Natural killer cell treated with Interleukin-12 subunit alpha and Interleukin-12 subunit beta and Interleukin-15 and Interleukin-18, amount 100 ng/mL, for 72 hours (primary cell): ENCODE measurements at regions not wholly inside any gene's neighbourhood (a gene's known extent, or its start where the extent isn't known, plus 50 kb on each side); places are given as distances from the start of the nearest gene placed in this dataset.
A peak's percentile ranks its signal among the peaks of the same experiment; 100 is the strongest.
"Not testable (repeated sequence)": the region's sequence is repeated elsewhere in the genome, so short reads cannot be mapped to it uniquely, and the experiment has no call there.

Source experiments
- ATAC-seq, 2 donors: fragments of 150-1000 bp; cut with Tn5 transposase in 1 of 2; sonication (Bioruptor Pico), chemical (Tn5 transposase) in 1 of 2; 2 replicates each; pipeline ENCODE4 v1.10.0; 2021
- DNase-seq: peaks from one replicate; pipeline ENCODE4 v3.0.0; 2022; ENCODE audit warnings: low spot score
- H3K27ac Mint-ChIP-seq, 2 donors: 1 replicate in 1 of 2; 2 replicates in 1 of 2; pipeline ENCODE4 v1.8.0; 2022; ENCODE audit warnings: mixed read lengths in 2 of 2, mild to moderate bottlenecking in 1 of 2, moderate library complexity in 1 of 2
- H3K27me3 Mint-ChIP-seq, 2 donors: 1 replicate in 1 of 2; 2 replicates in 1 of 2; pipeline ENCODE4 v1.8.0; 2022; ENCODE audit warnings: mixed read lengths in 2 of 2
- H3K36me3 Mint-ChIP-seq: one replicate; pipeline ENCODE4 v1.8.0; 2022; ENCODE audit warnings: mixed read lengths
- H3K4me1 Mint-ChIP-seq, 2 donors: 1 replicate in 1 of 2; 2 replicates in 1 of 2; pipeline ENCODE4 v1.8.0; 2022; ENCODE audit warnings: low read depth in 2 of 2, mixed read lengths in 2 of 2, mild to moderate bottlenecking in 1 of 2
- H3K4me3 Mint-ChIP-seq: one replicate; pipeline ENCODE4 v1.8.0; 2022; ENCODE audit warnings: mixed read lengths
- H3K9me3 Mint-ChIP-seq: 2 replicates; pipeline ENCODE4 v1.8.0; 2022; ENCODE audit warnings: mixed read lengths

GRCh38 chr1:198959676-198960075, 320.8 kb downstream of the PTPRC start:
- no peak overlapping the region for H3K4me3 Mint-ChIP-seq

DNA sequence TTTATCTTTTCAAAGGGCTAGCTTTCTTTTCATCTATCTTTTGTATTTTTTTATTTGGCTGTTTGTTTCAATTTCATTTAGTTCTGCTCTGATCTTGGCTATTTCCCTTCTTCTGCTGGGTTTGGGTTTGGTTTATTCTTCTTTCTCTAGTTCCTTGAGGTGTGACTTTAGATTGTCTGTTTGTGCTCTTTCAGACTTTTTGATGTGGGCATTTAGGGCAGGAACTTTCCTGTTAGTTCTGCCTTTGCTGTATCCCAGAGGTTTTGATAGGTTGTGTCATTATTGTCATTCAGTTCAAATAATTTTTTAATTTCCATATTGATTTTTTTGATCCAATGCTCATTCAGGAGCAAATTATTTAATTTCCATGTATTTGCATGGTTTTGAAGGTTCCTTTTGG, 325.0 kb downstream of the PTPRC start:
- Mint-ChIP-seq H3K9me3 (peaks cover 11% of the 10 kb centered on the region), H3K36me3 (peaks cover 31% of the 10 kb centered on the region), H3K27ac (peak overlapping the region in 1 of 2 donors; percentile 1), H3K4me1 (peaks cover 13 to 18% of the 10 kb centered on the region in 2 donors)
- not testable (repeated sequence) for H3K4me3 Mint-ChIP-seq, DNase-seq, H3K27me3 Mint-ChIP-seq, ATAC-seq

More at GRCh38 chr1:198959676-198960075, 320.8 kb downstream of the PTPRC start:
- Mint-ChIP-seq H3K27ac (no peak overlapping the region), H3K4me1 (peaks cover 9 to 14% of the 10 kb centered on the region in 2 donors), H3K36me3 (peaks cover 21% of the 10 kb centered on the region), H3K27me3 (no peaks in the 10 kb centered on the region), H3K9me3 (peaks cover 6% of the 10 kb centered on the region)
- DNase-seq (no peak), ATAC-seq (no peak)

GRCh38 chr1:198966519-198966918, 327.7 kb downstream of the PTPRC start:
- ATAC-seq (no peak), DNase-seq (no peak)
- Mint-ChIP-seq H3K27ac (peak overlapping the region in 1 of 2 donors; percentile 49), H3K27me3 (no peaks in the 10 kb centered on the region), H3K9me3 (peaks cover 11% of the 10 kb centered on the region), H3K36me3 (peaks cover 40% of the 10 kb centered on the region), H3K4me1 (peaks cover 14 to 20% of the 10 kb centered on the region in 2 donors), H3K4me3 (no peak overlapping the region)

DNA sequence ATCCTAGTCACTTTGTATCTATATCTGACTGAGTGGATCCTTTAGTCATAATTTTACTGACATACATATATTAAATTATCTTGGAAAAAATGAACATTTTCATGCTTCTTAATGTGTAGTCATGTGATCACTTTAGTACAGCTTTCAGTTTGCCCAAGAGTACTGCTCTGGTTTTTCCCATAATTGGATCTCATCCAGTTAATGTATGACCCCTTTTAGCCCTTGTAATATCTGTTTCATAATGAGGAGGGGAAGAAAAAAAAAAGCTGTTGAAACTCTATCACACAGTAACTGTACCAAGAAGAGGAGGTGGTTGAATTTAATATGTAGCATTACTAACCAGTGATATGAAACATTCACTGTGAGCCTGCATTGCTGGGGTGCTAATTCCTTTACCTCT, 328.7 kb downstream of the PTPRC start:
- ATAC-seq: peak; percentile 54 to 72
- Mint-ChIP-seq H3K27ac (peak overlapping the region in 1 of 2 donors; percentile 51), H3K4me3 (peak overlapping the region; percentile 16), H3K36me3 (peaks cover 38% of the 10 kb centered on the region), H3K9me3 (peaks cover 11% of the 10 kb centered on the region), H3K4me1 (peaks cover 14 to 20% of the 10 kb centered on the region in 2 donors), H3K27me3 (no peaks in the 10 kb centered on the region)
- DNase-seq: no peak

- DNase-seq (no peak), ATAC-seq (no peak)
- no peak overlapping the region for H3K27ac Mint-ChIP-seq
- H3K36me3 Mint-ChIP-seq: peaks cover 25% of the 10 kb centered on the region
- H3K9me3 Mint-ChIP-seq: peaks cover 5% of the 10 kb centered on the region
- H3K4me1 Mint-ChIP-seq: peaks cover 12 to 15% of the 10 kb centered on the region in 2 donors
- H3K27me3 Mint-ChIP-seq: no peaks in the 10 kb centered on the region
- H3K4me3 Mint-ChIP-seq: no peak overlapping the region
Observed at GRCh38 chr1:198968866-198969265, 330.0 kb downstream of the PTPRC start.

DNA sequence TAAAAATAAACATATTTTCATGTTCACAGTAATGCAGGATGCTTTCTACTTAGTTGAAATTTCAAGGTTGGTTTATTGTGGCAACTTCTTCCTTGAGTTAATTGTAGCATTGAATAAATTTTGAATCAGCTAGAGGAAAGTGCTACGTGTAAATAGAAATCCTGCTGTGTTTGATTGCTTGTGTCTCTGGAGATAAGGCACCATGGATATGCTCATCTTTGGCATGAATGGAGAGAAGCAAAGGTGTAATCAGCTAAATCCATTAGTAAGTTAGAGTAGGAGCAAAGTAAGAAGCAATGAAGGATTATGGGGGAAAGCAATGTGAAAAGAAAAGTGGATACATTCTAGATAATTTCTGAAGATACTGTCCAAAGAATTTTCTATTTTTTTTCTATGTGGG, 331.1 kb downstream of the PTPRC start:
- peak overlapping the region in 1 of 2 donors; percentile 0 for H3K27ac Mint-ChIP-seq
- H3K4me1 Mint-ChIP-seq: peaks cover 11 to 14% of the 10 kb centered on the region in 2 donors
- no peak for ATAC-seq
- H3K9me3 Mint-ChIP-seq: peaks cover 5% of the 10 kb centered on the region
- H3K27me3 Mint-ChIP-seq: no peaks in the 10 kb centered on the region
- peaks cover 19% of the 10 kb centered on the region for H3K36me3 Mint-ChIP-seq
- no peak overlapping the region for H3K4me3 Mint-ChIP-seq
- DNase-seq: no peak

DNA sequence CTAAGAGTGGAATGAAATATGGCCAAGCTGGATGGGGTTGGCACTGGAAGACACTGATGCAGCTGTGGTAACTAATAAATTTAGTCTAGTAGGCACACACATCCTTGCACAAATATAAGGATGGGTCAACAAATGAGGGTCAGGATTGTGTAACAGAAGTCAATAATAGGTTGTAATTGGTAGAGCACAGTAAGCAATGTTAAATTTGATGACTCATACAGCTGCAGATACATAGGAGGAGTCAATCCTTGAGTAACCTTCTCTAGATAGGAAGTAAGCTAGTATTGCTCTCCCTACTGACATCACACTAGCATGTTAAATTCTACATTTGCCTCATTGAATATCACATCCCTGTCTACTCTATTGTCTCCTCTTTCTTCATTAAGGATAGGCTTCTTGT, 332.1 kb downstream of the PTPRC start:
- DNase-seq (no peak), ATAC-seq (peak; percentile 85 to 87)
- Mint-ChIP-seq H3K36me3 (peaks cover 10% of the 10 kb centered on the region), H3K27ac (peak overlapping the region in 1 of 2 donors; percentile 0), H3K4me1 (peaks cover 16 to 19% of the 10 kb centered on the region in 2 donors), H3K4me3 (no peak overlapping the region), H3K9me3 (peaks cover under 1% of the 10 kb centered on the region), H3K27me3 (no peaks in the 10 kb centered on the region)

DNA sequence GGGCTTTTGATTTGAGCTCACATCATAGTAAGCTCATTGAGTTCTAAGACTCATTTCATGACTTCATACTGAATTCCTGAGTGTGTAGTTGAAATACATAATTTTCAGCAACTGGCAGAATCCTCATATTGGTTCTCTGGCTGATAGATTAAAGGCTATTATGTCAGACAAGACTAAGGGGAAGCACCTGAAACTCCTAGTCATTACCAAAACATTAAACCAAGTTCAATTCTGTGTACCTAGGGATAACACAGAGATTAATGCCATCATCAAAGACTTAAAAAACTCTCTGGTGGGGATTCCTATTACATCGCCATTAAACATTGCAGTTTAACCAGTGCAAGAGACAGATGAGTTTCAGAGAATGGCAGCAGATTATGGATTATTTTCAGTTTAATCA, 339.1 kb downstream of the PTPRC start:
- DNase-seq: no peak
- Mint-ChIP-seq H3K9me3 (no peaks in the 10 kb centered on the region), H3K27me3 (no peaks in the 10 kb centered on the region)

DNA sequence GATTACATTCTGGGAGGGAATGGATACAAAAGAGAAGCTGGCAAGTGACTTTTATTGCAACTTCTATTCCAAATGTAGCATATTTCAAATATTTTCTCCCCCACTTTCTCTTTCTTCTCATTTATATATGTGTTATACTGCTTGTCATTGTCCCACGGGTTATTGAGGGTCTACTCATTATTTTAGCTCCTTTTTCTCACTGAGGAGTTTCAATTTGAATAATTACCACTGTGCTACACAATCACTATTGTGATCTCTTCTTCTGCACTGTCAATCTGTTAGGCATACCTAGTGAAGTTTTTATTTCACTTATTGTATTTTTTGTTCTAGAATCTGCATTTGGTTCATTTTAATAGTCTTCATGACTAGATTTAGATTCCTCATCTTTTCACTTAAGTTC, 339.7 kb downstream of the PTPRC start:
- H3K27me3 Mint-ChIP-seq: no peaks in the 10 kb centered on the region
- no peaks in the 10 kb centered on the region for H3K9me3 Mint-ChIP-seq
- peaks cover 13 to 22% of the 10 kb centered on the region in 2 donors for H3K4me1 Mint-ChIP-seq
- no peak overlapping the region for H3K27ac Mint-ChIP-seq
- H3K36me3 Mint-ChIP-seq: no peaks in the 10 kb centered on the region
- peak overlapping the region; percentile 56 for H3K4me3 Mint-ChIP-seq
- ATAC-seq: peak; percentile 57 to 90
- DNase-seq: no peak

More for the DNA sequence above, 339.1 kb downstream of the PTPRC start:
- H3K4me3 Mint-ChIP-seq: peak overlapping the region; percentile 56
- H3K36me3 Mint-ChIP-seq: no peaks in the 10 kb centered on the region
- peaks cover 13 to 22% of the 10 kb centered on the region in 2 donors for H3K4me1 Mint-ChIP-seq
- peak in 1 of 2 donors; percentile 68 for ATAC-seq
- no peak overlapping the region for H3K27ac Mint-ChIP-seq

DNA sequence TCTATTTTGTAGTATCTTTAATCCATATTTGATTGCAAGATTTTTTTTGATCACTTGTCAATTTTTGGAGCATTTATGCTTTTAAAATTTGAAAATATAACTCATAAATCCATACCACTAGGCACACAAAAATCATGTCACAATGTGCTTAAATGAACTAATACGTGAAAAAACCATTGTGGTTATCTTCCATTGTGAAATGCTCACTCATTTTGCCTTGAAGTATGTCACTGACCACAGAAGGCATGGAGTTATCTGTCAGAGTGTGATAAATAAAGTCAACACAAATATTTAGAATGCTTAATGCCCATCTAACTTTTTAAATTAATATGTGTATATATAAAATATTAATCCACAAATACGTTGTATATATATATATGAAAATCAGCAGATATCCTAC, 347.2 kb downstream of the PTPRC start:
- no peak overlapping the region for H3K4me3 Mint-ChIP-seq
- no peak for DNase-seq
- H3K27ac Mint-ChIP-seq: no peak overlapping the region
- H3K9me3 Mint-ChIP-seq: peaks cover 11% of the 10 kb centered on the region
- peaks cover 0 to 5% of the 10 kb centered on the region in 2 donors for H3K27me3 Mint-ChIP-seq
- H3K4me1 Mint-ChIP-seq: peaks cover 6 to 11% of the 10 kb centered on the region in 2 donors
- peaks cover 5% of the 10 kb centered on the region for H3K36me3 Mint-ChIP-seq
- ATAC-seq: peak in 1 of 2 donors; percentile 61

- peaks cover 0 to 5% of the 10 kb centered on the region in 2 donors for H3K27me3 Mint-ChIP-seq
- DNase-seq (no peak), ATAC-seq (no peak)
- no peak overlapping the region for H3K4me3 Mint-ChIP-seq
- no peak overlapping the region for H3K27ac Mint-ChIP-seq
- H3K36me3 Mint-ChIP-seq: peaks cover 5% of the 10 kb centered on the region
- peaks cover 11% of the 10 kb centered on the region for H3K9me3 Mint-ChIP-seq
- H3K4me1 Mint-ChIP-seq: peaks cover 6 to 11% of the 10 kb centered on the region in 2 donors
Observed at GRCh38 chr1:198986442-198986841, 347.6 kb downstream of the PTPRC start.

GRCh38 chr1:199002661-199003060, 363.8 kb downstream of the PTPRC start:
- Mint-ChIP-seq H3K27ac (no peak overlapping the region), H3K4me1 (peaks cover 11 to 13% of the 10 kb centered on the region in 2 donors), H3K27me3 (peaks cover 0 to 2% of the 10 kb centered on the region in 2 donors), H3K4me3 (no peak overlapping the region), H3K9me3 (peaks cover 3% of the 10 kb centered on the region), H3K36me3 (peaks cover 6% of the 10 kb centered on the region)
- DNase-seq (no peak), ATAC-seq (no peak)

DNA sequence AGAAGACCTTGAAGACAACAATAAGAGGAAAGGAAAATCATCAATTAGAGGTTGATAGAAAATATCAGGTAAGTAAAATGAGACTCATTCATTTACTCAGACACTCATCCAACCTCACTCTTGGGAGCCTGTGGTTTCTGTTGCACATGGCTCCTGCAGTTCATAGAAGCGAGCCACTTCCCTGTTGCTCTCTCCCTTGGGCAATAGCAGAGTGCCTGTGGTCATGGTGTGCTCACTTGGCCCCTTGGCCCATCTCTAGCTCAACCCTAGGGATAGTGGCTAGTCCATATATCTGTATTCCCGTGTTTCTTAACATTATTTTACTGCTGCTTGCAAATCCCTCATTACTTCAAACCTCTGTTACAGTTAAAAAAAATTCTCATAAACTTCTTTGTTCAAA, 368.6 kb downstream of the PTPRC start:
- ATAC-seq (peak; percentile 74 to 78), DNase-seq (no peak)
- H3K4me1 Mint-ChIP-seq: peaks cover 24 to 46% of the 10 kb centered on the region in 2 donors
- H3K36me3 Mint-ChIP-seq: peaks cover 6% of the 10 kb centered on the region
- peak overlapping the region; percentile 15 for H3K4me3 Mint-ChIP-seq
- H3K27me3 Mint-ChIP-seq: peaks cover 0 to 2% of the 10 kb centered on the region in 2 donors
- H3K27ac Mint-ChIP-seq: peak overlapping the region in 1 of 2 donors; percentile 89
- H3K9me3 Mint-ChIP-seq: peaks cover 3% of the 10 kb centered on the region

- Mint-ChIP-seq H3K36me3 (peaks cover 6% of the 10 kb centered on the region), H3K4me1 (peaks cover 24 to 51% of the 10 kb centered on the region in 2 donors), H3K27me3 (peaks cover 0 to 2% of the 10 kb centered on the region in 2 donors), H3K4me3 (peak overlapping the region; percentile 75), H3K9me3 (peaks cover 3% of the 10 kb centered on the region), H3K27ac (peak overlapping the region; percentile 57 to 88)
- no peak for DNase-seq
- ATAC-seq: peak in 1 of 2 donors; percentile 64
Observed at GRCh38 chr1:199009447-199009846, 370.6 kb downstream of the PTPRC start.

DNA sequence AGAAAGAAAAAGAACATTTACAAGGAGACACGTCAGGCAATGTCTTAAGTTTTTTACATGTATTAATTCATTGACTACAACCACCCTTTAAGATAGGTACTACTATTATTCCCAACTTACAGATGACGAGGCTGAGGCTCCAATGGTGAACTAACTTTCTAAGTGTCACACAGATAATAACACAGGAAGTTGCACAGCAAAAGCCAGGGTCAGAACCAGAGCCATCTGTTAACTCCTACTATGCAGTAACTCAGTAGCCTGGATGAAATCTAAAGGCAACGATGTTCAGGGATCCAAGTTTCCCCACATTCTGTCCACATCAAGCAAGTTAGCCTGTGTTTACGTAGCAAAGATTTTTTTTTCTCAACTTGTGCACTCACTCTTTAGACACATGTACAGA, 371.7 kb downstream of the PTPRC start:
- peaks cover 27 to 60% of the 10 kb centered on the region in 2 donors for H3K4me1 Mint-ChIP-seq
- peak overlapping the region; percentile 75 for H3K4me3 Mint-ChIP-seq
- H3K36me3 Mint-ChIP-seq: peaks cover 6% of the 10 kb centered on the region
- DNase-seq (no peak), ATAC-seq (peak; percentile 92)
- peaks cover 0 to 2% of the 10 kb centered on the region in 2 donors for H3K27me3 Mint-ChIP-seq
- peaks cover 3% of the 10 kb centered on the region for H3K9me3 Mint-ChIP-seq
- H3K27ac Mint-ChIP-seq: peak overlapping the region; percentile 57 to 88
